Stimulated activated CD4-positive, alpha-beta T cell treated with anti-CD3 and anti-CD28 coated beads, Interleukin-2, amount 100 ng/mL, for 48 hours (primary cell): ENCODE measurements at regions not wholly inside any gene's neighbourhood (a gene's known extent, or its start where the extent isn't known, plus 50 kb on each side); places are given as distances from the start of the nearest gene placed in this dataset.
"Not testable (repeated sequence)": the region's sequence is repeated elsewhere in the genome, so short reads cannot be mapped to it uniquely, and the experiment has no call there.

Experiments used
- DNase-seq, 2 donors: peaks; one replicate each; pipeline ENCODE4 v3.0.0-alpha.2; 2020

DNA sequence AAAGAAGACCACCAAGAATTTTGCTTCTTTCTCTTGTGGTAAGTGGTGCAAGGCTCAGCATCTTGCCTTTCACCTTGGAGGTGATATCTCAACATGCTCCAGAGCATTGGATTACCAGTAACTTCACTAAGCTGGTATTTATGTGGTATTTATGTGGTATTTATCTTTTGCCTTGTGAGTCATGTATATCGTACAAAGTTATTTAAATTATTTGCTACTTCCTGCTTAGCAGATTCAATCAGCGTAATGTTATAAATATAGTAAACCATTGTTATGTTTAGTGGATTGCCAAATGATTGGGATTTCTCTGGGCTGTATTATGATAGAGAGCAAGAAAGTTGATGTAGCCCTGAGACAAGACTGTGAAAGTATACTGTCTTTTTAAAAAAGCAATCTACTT, 366.4 kb downstream of the IPO8 start:
- DNase-seq, result no peak

DNA sequence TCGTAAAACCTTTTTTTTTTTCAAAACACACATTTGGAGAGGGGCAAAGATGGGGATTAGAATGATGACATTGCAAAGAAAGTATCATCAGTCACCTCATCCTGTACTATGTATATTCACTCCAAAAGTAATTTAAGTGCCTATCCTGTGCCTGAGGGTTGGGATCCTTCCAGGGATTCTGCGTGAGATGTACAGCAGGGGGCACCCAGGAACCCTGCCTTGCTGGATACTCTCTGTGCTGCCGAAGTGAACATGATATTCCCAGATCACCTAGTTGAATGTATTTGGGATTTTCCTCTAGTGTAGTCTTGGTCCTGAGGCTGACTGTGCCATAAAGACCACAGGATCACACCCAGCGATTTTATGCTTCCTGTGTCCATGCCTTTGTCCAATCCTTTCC, 372.7 kb downstream of the IPO8 start:
- DNase-seq, result no peak

GRCh38 chr12:30320561-30320960, 375.1 kb downstream of the IPO8 start:
- no peak for DNase-seq

DNA sequence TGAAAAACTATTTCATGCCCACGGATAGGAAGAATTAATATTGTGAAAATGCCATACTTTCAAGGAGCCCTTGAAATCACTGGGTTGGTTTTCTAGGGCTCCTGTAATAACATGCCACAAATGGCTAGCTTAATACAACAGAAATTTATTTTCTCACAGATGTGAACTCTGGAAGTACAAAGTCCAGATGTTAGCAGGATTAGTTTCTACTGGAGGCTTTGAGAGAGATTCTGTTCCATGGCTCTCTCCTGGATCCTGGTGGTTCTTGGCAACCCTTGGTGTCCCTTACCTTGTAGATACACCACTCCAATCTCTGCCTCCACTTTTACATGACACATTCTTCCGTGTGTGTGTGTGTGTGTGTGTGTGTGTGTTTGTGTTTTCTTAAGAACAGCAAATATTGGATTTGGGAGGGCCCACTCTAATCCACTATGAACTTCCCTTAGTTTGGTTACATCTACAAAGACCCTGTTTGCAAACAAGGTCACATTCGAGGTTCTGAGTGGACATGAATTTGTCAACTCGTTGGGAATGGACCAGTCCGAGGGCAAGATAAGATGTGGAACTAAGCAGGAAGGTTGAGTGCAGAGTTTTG, 381.1 kb downstream of the IPO8 start:
- no peak for DNase-seq

DNA sequence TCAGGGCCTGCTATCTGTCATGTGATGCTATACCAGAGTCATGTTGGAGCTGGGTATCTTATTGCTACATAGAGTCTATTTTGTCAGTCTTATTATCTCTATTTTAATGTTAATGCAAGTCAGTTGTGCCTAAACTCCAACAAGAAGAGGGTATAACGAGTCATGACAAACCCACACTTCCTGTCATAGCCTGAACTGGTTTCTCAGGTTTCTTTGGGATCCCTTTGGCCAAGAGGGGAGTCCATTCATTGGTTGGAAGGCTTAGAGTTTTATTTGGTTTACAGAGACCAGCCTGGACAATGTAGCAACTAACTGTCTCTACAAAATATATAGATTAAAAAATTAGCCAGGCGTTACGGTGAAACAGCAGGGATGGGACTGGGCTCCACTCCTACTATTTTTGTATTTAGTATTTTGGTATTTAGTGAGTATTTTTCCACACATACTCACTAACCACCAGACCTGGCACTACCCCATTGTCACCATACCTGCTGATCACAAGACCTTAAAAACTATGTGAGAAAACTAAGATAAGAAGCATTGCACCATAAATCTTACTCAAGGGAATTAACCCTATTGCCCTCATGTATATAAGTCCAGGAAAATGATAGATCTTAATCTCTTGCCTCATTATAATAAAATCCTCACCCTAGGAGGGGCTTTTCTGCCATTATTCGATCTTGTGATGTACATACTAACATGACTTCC, 387.5 kb downstream of the IPO8 start:
- DNase-seq, result no peak

- DNase-seq, result no peak
These were observed 391.1 kb downstream of the IPO8 start for GRCh38 chr12:30304528-30304927.

DNA sequence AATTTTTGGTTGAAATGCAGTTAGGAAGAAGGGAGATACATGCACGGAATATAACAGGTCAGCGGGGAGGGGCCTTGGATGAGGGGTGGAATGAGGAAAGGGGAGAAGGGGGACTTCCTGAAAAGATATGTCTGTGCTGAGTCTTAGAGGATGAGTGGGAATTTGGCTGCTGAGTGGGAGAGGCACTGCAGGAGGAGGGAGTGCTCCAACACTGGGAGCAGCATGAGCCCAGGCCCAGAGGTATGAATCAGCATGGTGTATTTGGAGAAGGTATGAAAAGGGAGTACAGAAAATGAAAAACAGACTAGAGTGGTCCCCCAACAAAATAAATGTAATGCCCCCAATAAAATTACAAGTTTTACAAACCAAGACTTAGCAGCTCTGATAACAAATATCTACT, 394.4 kb downstream of the IPO8 start:
- no peak for DNase-seq

GRCh38 chr12:30296486-30296885, 399.2 kb downstream of the IPO8 start:
- DNase-seq, result no peak

GRCh38 chr12:30286345-30286926, 409.2 kb downstream of the IPO8 start:
- DNase-seq, result no peak

DNA sequence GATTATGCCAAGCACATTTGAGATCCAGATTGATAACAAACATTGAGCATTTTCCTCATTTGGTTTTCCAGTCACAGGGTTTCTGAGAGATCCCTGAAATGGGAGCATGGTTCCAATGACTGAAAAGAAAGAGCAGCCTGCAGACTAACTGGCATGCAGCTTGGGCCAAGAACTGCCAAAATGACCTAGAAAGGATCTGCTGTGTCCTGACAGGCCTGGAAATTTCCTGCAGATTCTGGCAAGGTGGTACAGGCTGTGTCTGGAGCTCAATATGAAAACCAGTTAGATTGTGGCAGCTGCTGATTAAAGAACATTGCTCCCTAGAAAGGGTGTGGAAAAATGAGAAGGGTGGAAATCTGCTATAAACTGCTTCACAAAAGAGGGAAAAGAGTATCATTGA, 417.3 kb downstream of the IPO8 start:
- DNase-seq, result no peak

GRCh38 chr12:30272515-30272914, 423.2 kb downstream of the IPO8 start:
- not testable (repeated sequence) for DNase-seq

DNA sequence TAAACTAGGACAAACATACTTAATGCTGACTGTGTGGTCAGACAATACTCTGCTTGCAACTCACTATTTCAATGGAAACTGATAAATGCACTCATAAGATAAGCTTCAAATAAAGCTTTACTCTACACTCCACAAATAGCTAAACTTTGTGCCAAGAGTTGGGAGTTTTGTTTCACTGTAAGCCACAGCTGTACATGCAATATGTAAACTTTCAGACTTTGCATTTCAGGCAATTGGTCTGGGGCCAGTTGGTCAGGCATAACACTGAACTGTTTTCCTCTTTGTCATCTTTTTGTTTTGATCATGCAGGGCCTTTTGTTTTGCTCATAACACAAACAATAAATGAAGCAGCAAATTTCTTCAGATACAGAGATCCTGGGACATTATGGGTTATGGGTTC, 426.2 kb downstream of the IPO8 start:
- DNase-seq, result no peak

DNA sequence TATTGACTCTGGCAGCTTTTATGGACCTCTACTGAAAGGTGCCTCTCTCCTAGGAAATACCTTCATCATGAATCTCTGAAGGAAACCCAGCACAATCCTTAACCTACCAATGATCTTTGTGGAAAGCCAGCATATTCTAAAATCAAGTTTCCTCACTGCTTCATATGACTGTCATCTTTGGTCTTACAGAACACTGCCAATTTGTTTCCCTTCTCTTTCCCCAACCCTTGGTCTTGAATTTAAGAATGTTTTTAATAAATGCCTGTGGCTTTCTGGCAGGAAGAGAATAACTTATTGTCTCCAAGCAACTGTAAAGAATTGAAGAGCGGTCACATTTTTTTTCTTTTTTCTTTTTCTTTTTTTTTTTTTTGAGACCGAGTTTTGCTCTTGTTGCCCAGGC, 427.6 kb downstream of the IPO8 start:
- no peak for DNase-seq

DNA sequence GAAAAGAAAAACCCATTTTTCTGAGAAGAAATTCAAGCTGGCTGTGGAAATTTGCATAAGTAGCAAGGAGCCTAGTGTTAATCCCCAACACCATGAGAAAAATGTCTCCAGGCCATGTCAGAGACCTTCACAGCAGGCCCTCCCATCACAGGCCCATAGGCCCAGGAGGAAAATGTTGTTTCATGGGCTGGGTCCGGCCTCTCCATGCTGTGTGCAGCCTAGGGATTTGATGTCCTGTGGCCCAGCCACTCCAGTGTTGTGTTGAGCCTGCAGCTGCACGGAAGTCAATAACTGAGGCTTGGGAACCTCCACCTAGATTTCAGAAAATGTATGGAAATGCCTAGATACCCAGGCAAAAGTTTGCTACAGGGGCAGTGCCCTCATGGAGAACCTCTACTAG, 432.2 kb downstream of the IPO8 start:
- DNase-seq, result no peak

- DNase-seq, result no peak
These were observed 438.1 kb downstream of the IPO8 start for GRCh38 chr12:30257618-30258017.

GRCh38 chr12:30251546-30251945, 444.1 kb downstream of the IPO8 start:
- DNase-seq, result no peak

DNA sequence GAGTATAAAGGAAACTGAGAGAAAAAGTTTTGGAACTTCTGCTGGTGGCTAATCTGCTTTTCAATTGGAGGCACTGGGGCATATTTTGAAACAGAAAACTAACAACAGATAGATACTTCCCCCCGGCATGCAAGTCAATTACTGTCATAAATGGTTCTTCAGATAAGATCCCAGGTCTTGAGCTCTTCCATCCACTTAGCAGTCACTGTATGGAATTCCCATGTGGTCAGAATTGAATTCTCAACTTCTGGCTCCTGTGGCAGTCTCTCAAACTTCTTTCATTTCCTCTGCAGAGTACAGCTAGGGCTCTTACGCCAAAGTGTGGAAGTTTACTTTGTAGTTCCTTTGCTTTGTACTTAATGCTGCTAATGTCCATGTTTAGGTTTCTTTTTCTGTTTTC, 452.2 kb downstream of the IPO8 start:
- DNase-seq, result no peak

GRCh38 chr12:30219047-30219446, 435.3 kb upstream of the TMTC1 start:
- DNase-seq, result no peak

- no peak for DNase-seq
These were observed 434.3 kb upstream of the TMTC1 start for GRCh38 chr12:30218073-30218472.

- no peak for DNase-seq
These were observed 429.4 kb upstream of the TMTC1 start for GRCh38 chr12:30213166-30213565.

- DNase-seq, result no peak
These were observed 428.0 kb upstream of the TMTC1 start for GRCh38 chr12:30211743-30212142.

- DNase-seq, result no peak
These were observed 420.2 kb upstream of the TMTC1 start for GRCh38 chr12:30203981-30204380.

DNA sequence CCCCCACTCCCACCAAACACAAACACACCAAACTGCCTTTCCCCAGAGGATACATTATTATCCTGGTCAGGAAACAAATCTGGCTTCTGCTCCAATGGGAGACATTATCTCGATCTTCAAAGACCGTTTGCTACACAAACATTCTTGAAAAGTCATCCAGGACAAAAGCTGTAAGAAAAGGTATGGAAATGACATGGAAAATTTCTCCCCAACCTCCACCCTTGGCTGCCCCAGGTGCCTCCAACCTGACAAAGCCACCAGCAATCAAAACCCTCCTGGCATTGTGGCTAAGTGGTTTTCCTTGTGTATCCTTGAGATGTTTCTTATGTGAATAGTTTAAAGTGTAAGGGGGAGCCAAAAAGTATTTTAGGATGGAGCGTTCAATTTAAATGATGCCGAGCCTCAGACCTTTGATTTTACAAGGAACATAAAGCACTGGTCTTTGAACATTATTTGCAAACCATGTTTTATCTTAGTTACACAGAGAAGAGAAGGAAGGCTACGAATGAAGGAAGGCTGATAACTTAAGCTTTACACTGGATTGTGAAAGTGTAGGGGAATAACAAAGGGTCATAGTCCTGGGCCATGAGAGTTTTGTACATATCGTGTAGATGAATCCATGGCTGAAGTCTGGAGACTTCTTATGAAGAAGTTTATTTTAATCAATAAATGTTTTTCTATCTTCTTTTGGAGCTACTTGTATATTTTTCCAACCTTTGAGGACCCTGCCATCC, 418.9 kb upstream of the TMTC1 start:
- DNase-seq, result no peak
